ENCODE measurements at regions not wholly inside any gene's neighbourhood (a gene's known extent, or its start where the extent isn't known, plus 50 kb on each side); places are given as distances from the start of the nearest gene placed in this dataset.

DNA sequence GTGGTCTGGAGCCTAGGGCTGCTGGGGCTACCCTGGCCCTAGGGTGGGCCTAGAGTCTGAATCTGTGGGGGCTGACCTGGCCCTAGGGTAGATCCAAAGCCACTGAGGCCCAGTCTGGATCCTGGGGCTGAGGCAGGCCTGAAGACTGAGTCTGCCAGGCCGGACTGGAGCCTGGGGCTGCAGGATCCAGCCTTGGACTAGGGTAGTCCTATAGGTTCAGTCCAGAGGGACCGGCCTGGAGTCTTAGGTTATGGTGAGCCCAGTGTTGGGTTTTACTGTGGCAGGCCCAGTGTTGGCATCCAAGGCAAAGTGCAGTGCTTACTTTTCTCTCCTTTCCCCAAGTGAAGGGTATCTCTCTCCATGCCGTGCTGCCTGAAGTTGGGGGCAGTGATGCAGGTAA is 227.9 kb upstream of the TAS2R1 start:
- TF ChIP-seq, protein P1, sequence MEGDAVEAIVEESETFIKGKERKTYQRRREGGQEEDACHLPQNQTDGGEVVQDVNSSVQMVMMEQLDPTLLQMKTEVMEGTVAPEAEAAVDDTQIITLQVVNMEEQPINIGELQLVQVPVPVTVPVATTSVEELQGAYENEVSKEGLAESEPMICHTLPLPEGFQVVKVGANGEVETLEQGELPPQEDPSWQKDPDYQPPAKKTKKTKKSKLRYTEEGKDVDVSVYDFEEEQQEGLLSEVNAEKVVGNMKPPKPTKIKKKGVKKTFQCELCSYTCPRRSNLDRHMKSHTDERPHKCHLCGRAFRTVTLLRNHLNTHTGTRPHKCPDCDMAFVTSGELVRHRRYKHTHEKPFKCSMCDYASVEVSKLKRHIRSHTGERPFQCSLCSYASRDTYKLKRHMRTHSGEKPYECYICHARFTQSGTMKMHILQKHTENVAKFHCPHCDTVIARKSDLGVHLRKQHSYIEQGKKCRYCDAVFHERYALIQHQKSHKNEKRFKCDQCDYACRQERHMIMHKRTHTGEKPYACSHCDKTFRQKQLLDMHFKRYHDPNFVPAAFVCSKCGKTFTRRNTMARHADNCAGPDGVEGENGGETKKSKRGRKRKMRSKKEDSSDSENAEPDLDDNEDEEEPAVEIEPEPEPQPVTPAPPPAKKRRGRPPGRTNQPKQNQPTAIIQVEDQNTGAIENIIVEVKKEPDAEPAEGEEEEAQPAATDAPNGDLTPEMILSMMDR (IDR thresholded peaks at IDR 0.05; ENCODE audit: poor library complexity): no peak
- no peak for TF ChIP-seq EZH2 (IDR thresholded peaks at IDR 0.05; ENCODE audit: borderline replicate concordance)
- no peak for TF ChIP-seq EZH2phosphoT487 (IDR thresholded peaks at IDR 0.05; ENCODE audit: low read depth, severe bottlenecking, unreplicated experiment)

Measured in hepatocyte (in vitro differentiated cells).